HFFc6 (cell line): ENCODE measurements at regions not wholly inside any gene's neighbourhood (a gene's known extent, or its start where the extent isn't known, plus 50 kb on each side); places are given as distances from the start of the nearest gene placed in this dataset.
"Not testable (repeated sequence)": the region's sequence is repeated elsewhere in the genome, so short reads cannot be mapped to it uniquely, and the experiment has no call there.

Source experiments
- DNase-seq: peaks from one replicate; pipeline ENCODE4 v3.0.0-alpha.2; 2018
- H3K27ac Mint-ChIP-seq: 2 replicates; pipeline ENCODE4 v1.8.0; 2020; ENCODE audit warnings: mild to moderate bottlenecking, mixed read lengths
- H3K27me3 Mint-ChIP-seq: 2 replicates; pipeline ENCODE4 v1.8.0; 2021; ENCODE audit warnings: mild to moderate bottlenecking, moderate library complexity, mixed read lengths; ENCODE audit not compliant: insufficient read depth
- H3K36me3 Mint-ChIP-seq: 2 replicates; pipeline ENCODE4 v1.8.0; 2021; ENCODE audit warnings: low read depth, mixed read lengths
- H3K4me1 Mint-ChIP-seq: 2 replicates; pipeline ENCODE4 v1.8.0; 2020; ENCODE audit warnings: low read depth, mixed read lengths
- H3K4me3 Mint-ChIP-seq: 2 replicates; pipeline ENCODE4 v1.8.0; 2020; ENCODE audit warnings: mild to moderate bottlenecking, moderate library complexity, mixed read lengths
- H3K9me3 Mint-ChIP-seq: 2 replicates; pipeline ENCODE4 v1.8.0; 2020; ENCODE audit warnings: mild to moderate bottlenecking, mixed read lengths
- TF ChIP-seq, protein P1 (sequence below): fragments of 200-600 bp; sonication (generic); IDR thresholded peaks from 2 replicates; pipeline ENCODE4 v1.5.0; 2021; ENCODE audit warnings: antibody characterized with exemption, mild to moderate bottlenecking

GRCh38 chr7:19284596-19285300 lies 139.5 kb upstream of the FERD3L start:
- Mint-ChIP-seq H3K4me3 (peak overlapping the region; percentile 68), H3K27me3 (no peaks in the 10 kb centered on the region), H3K36me3 (peaks cover 6% of the 10 kb centered on the region; the same call in 1 of the 2 replicates), H3K27ac (peak overlapping the region; percentile 38; the same call in 1 of the 2 replicates), H3K9me3 (peaks cover 5% of the 10 kb centered on the region), H3K4me1 (peaks cover 45% of the 10 kb centered on the region)
- TF ChIP-seq, protein P1, sequence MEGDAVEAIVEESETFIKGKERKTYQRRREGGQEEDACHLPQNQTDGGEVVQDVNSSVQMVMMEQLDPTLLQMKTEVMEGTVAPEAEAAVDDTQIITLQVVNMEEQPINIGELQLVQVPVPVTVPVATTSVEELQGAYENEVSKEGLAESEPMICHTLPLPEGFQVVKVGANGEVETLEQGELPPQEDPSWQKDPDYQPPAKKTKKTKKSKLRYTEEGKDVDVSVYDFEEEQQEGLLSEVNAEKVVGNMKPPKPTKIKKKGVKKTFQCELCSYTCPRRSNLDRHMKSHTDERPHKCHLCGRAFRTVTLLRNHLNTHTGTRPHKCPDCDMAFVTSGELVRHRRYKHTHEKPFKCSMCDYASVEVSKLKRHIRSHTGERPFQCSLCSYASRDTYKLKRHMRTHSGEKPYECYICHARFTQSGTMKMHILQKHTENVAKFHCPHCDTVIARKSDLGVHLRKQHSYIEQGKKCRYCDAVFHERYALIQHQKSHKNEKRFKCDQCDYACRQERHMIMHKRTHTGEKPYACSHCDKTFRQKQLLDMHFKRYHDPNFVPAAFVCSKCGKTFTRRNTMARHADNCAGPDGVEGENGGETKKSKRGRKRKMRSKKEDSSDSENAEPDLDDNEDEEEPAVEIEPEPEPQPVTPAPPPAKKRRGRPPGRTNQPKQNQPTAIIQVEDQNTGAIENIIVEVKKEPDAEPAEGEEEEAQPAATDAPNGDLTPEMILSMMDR: no peak
- DNase-seq: peak; percentile 43

- Mint-ChIP-seq H3K4me1 (peaks cover 42% of the 10 kb centered on the region), H3K27ac (peak overlapping the region; percentile 38; the same call in 1 of the 2 replicates), H3K27me3 (no peaks in the 10 kb centered on the region), H3K36me3 (peaks cover 12% of the 10 kb centered on the region), H3K4me3 (0 out of 2 replicates have a peak overlapping the region, but pooled peaks have one; percentile 22), H3K9me3 (peaks cover 11% of the 10 kb centered on the region)
- DNase-seq: no peak
- TF ChIP-seq, protein P1: no peak
Observed at GRCh38 chr7:19284136-19284535, 138.9 kb upstream of the FERD3L start.

DNA sequence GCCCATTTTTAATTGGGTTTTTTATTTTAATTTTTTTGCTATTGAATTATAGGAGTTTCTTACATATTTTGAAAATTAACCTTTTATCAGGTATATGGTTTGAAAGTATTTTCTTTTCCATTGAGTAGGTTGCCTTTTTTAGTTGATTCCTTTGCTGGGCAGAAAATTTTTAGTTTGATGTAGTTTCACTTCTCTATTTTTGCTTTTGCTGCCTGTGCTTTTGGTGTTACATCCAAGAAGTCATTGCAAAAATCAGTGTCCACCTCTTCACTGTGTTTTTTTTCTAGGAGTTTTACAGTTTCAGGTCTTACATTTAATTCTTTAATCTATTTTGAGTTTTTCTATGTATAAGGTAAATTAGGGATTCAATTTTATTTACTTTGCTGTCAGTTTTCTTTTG lies 129.8 kb upstream of the FERD3L start:
- Mint-ChIP-seq H3K27ac (no peak overlapping the region), H3K4me1 (peaks cover 2% of the 10 kb centered on the region; the same call in 1 of the 2 replicates)
- TF ChIP-seq, protein P1: no peak

GRCh38 chr7:19272329-19272728 lies 127.1 kb upstream of the FERD3L start:
- not testable (repeated sequence) for H3K27me3 Mint-ChIP-seq, H3K36me3 Mint-ChIP-seq, H3K4me3 Mint-ChIP-seq, H3K9me3 Mint-ChIP-seq, DNase-seq, H3K27ac Mint-ChIP-seq
- H3K4me1 Mint-ChIP-seq: peaks cover 16% of the 10 kb centered on the region

More for the DNA sequence above, 129.8 kb upstream of the FERD3L start:
- peaks cover 19% of the 10 kb centered on the region for H3K9me3 Mint-ChIP-seq
- H3K27me3 Mint-ChIP-seq: no peaks in the 10 kb centered on the region
- no peak overlapping the region for H3K4me3 Mint-ChIP-seq
- peaks cover 21% of the 10 kb centered on the region for H3K36me3 Mint-ChIP-seq
- DNase-seq: no peak

- H3K4me3 Mint-ChIP-seq: peak overlapping the region; percentile 56; the same call in 1 of the 2 replicates
- H3K9me3 Mint-ChIP-seq: no peaks in the 10 kb centered on the region
- peaks cover 16% of the 10 kb centered on the region for H3K4me1 Mint-ChIP-seq
- H3K27ac Mint-ChIP-seq: no peak overlapping the region
- TF ChIP-seq, protein P1: no peak
- no peaks in the 10 kb centered on the region for H3K36me3 Mint-ChIP-seq
- H3K27me3 Mint-ChIP-seq: no peaks in the 10 kb centered on the region
- no peak for DNase-seq
Observed at GRCh38 chr7:19269301-19269700, 124.1 kb upstream of the FERD3L start.

- TF ChIP-seq, protein P1: no peak
- no peaks in the 10 kb centered on the region for H3K36me3 Mint-ChIP-seq
- peaks cover 16% of the 10 kb centered on the region for H3K4me1 Mint-ChIP-seq
- no peak for DNase-seq
- H3K27ac Mint-ChIP-seq: no peak overlapping the region
- H3K27me3 Mint-ChIP-seq: no peaks in the 10 kb centered on the region
- no peaks in the 10 kb centered on the region for H3K9me3 Mint-ChIP-seq
- peak overlapping the region; percentile 56 for H3K4me3 Mint-ChIP-seq
Observed at GRCh38 chr7:19268737-19269136, 123.5 kb upstream of the FERD3L start.
